ENCODE measurements at regions not wholly inside any gene's neighbourhood (a gene's known extent, or its start where the extent isn't known, plus 50 kb on each side); places are given as distances from the start of the nearest gene placed in this dataset.
"Not testable (repeated sequence)": the region's sequence is repeated elsewhere in the genome, so short reads cannot be mapped to it uniquely, and the experiment has no call there.

- Mint-ChIP-seq H3K9me3 (ENCODE audit: low read depth) (no peaks in the 10 kb centered on the region), H3K4me1 (ENCODE audit: low read depth) (no peaks in the 10 kb centered on the region), H3K27me3 (no peaks in the 10 kb centered on the region), H3K4me3 (ENCODE audit: low read depth) (no peak overlapping the region), H3K27ac (no peak overlapping the region), H3K36me3 (ENCODE audit: insufficient read depth) (no peaks in the 10 kb centered on the region)
- no peak for TF ChIP-seq CTCF (IDR thresholded peaks at IDR 0.05; ENCODE audit: unreplicated experiment)
- no peak for DNase-seq (ENCODE audit: low spot score, unreplicated experiment)
Observed at GRCh38 chr14:105711044-105711620, 184.7 kb downstream of the TMEM121 start.

- no peak for DNase-seq (ENCODE audit: low spot score, unreplicated experiment)
- Mint-ChIP-seq H3K4me1 (ENCODE audit: low read depth) (no peaks in the 10 kb centered on the region), H3K27ac (no peak overlapping the region), H3K36me3 (ENCODE audit: insufficient read depth) (no peaks in the 10 kb centered on the region), H3K4me3 (ENCODE audit: low read depth) (no peak overlapping the region), H3K27me3 (no peaks in the 10 kb centered on the region), H3K9me3 (ENCODE audit: low read depth) (no peaks in the 10 kb centered on the region)
- no peak for TF ChIP-seq CTCF (IDR thresholded peaks at IDR 0.05; ENCODE audit: unreplicated experiment)
Observed at GRCh38 chr14:105711841-105712460, 185.6 kb downstream of the TMEM121 start.

- not testable (repeated sequence) for H3K4me1 Mint-ChIP-seq (ENCODE audit: low read depth); H3K27ac Mint-ChIP-seq; H3K9me3 Mint-ChIP-seq (ENCODE audit: low read depth); DNase-seq (ENCODE audit: low spot score, unreplicated experiment); H3K27me3 Mint-ChIP-seq; H3K36me3 Mint-ChIP-seq (ENCODE audit: insufficient read depth); H3K4me3 Mint-ChIP-seq (ENCODE audit: low read depth)
Observed at GRCh38 chr14:105712670-105713069, 186.3 kb downstream of the TMEM121 start.

GRCh38 chr14:105713160-105713559 lies 186.8 kb downstream of the TMEM121 start:
- H3K9me3 Mint-ChIP-seq (ENCODE audit: low read depth); H3K27me3 Mint-ChIP-seq; H3K4me1 Mint-ChIP-seq (ENCODE audit: low read depth); H3K36me3 Mint-ChIP-seq (ENCODE audit: insufficient read depth); DNase-seq (ENCODE audit: low spot score, unreplicated experiment); H3K4me3 Mint-ChIP-seq (ENCODE audit: low read depth); H3K27ac Mint-ChIP-seq: not testable (repeated sequence)

GRCh38 chr14:105713836-105714235 lies 187.5 kb downstream of the TMEM121 start:
- H3K36me3 Mint-ChIP-seq (ENCODE audit: insufficient read depth); H3K9me3 Mint-ChIP-seq (ENCODE audit: low read depth); H3K4me1 Mint-ChIP-seq (ENCODE audit: low read depth); H3K27me3 Mint-ChIP-seq; H3K27ac Mint-ChIP-seq; H3K4me3 Mint-ChIP-seq (ENCODE audit: low read depth); DNase-seq (ENCODE audit: low spot score, unreplicated experiment): not testable (repeated sequence)

- not testable (repeated sequence) for DNase-seq (ENCODE audit: low spot score, unreplicated experiment); H3K36me3 Mint-ChIP-seq (ENCODE audit: insufficient read depth); H3K27ac Mint-ChIP-seq; H3K4me1 Mint-ChIP-seq (ENCODE audit: low read depth); H3K9me3 Mint-ChIP-seq (ENCODE audit: low read depth); H3K27me3 Mint-ChIP-seq; H3K4me3 Mint-ChIP-seq (ENCODE audit: low read depth)
Observed at GRCh38 chr14:105718787-105719186, 192.4 kb downstream of the TMEM121 start.

- H3K9me3 Mint-ChIP-seq (ENCODE audit: low read depth); H3K4me1 Mint-ChIP-seq (ENCODE audit: low read depth); DNase-seq (ENCODE audit: low spot score, unreplicated experiment); H3K36me3 Mint-ChIP-seq (ENCODE audit: insufficient read depth); H3K27ac Mint-ChIP-seq; H3K4me3 Mint-ChIP-seq (ENCODE audit: low read depth); H3K27me3 Mint-ChIP-seq: not testable (repeated sequence)
Observed at GRCh38 chr14:105720106-105720505, 193.7 kb downstream of the TMEM121 start.

GRCh38 chr14:105720852-105721601 lies 194.6 kb downstream of the TMEM121 start:
- not testable (repeated sequence) for H3K4me1 Mint-ChIP-seq (ENCODE audit: low read depth); H3K4me3 Mint-ChIP-seq (ENCODE audit: low read depth); DNase-seq (ENCODE audit: low spot score, unreplicated experiment); H3K27me3 Mint-ChIP-seq; H3K27ac Mint-ChIP-seq; H3K36me3 Mint-ChIP-seq (ENCODE audit: insufficient read depth)
- peaks cover 13% of the 10 kb centered on the region for H3K9me3 Mint-ChIP-seq (ENCODE audit: low read depth)

GRCh38 chr14:105721602-105721970 lies 195.2 kb downstream of the TMEM121 start:
- not testable (repeated sequence) for H3K27me3 Mint-ChIP-seq; H3K36me3 Mint-ChIP-seq (ENCODE audit: insufficient read depth); DNase-seq (ENCODE audit: low spot score, unreplicated experiment); H3K4me3 Mint-ChIP-seq (ENCODE audit: low read depth); H3K27ac Mint-ChIP-seq; H3K4me1 Mint-ChIP-seq (ENCODE audit: low read depth)
- H3K9me3 Mint-ChIP-seq (ENCODE audit: low read depth) = peaks cover 13% of the 10 kb centered on the region

GRCh38 chr14:105721996-105722709 lies 195.8 kb downstream of the TMEM121 start:
- not testable (repeated sequence) for H3K36me3 Mint-ChIP-seq (ENCODE audit: insufficient read depth); H3K27ac Mint-ChIP-seq; H3K4me3 Mint-ChIP-seq (ENCODE audit: low read depth); DNase-seq (ENCODE audit: low spot score, unreplicated experiment); H3K4me1 Mint-ChIP-seq (ENCODE audit: low read depth); H3K27me3 Mint-ChIP-seq
- H3K9me3 Mint-ChIP-seq (ENCODE audit: low read depth) = peaks cover 16% of the 10 kb centered on the region

GRCh38 chr14:105723271-105723670 lies 196.9 kb downstream of the TMEM121 start:
- H3K4me1 Mint-ChIP-seq (ENCODE audit: low read depth); DNase-seq (ENCODE audit: low spot score, unreplicated experiment); H3K27ac Mint-ChIP-seq; H3K27me3 Mint-ChIP-seq; H3K4me3 Mint-ChIP-seq (ENCODE audit: low read depth); H3K36me3 Mint-ChIP-seq (ENCODE audit: insufficient read depth): not testable (repeated sequence)
- H3K9me3 Mint-ChIP-seq (ENCODE audit: low read depth) = peaks cover 22% of the 10 kb centered on the region

Measured in progenitor cell of endocrine pancreas (in vitro differentiated cells).